Osteoblast (primary cell): ENCODE measurements at regions not wholly inside any gene's neighbourhood (a gene's known extent, or its start where the extent isn't known, plus 50 kb on each side); places are given as distances from the start of the nearest gene placed in this dataset. TPM values are rescaled to one million over a fixed set of nuclear protein-coding genes. Genes with fewer than 3 reads are reported as not detected.

Source experiments
- DNase-seq: peaks from one replicate; pipeline ENCODE4 v3.0.0; 2011; ENCODE audit warnings: low spot score, mixed read lengths; ENCODE audit not compliant: insufficient read length; ENCODE audit errors: missing footprints
- H2AFZ ChIP-seq: 2 replicates; pipeline ENCODE4 v1.6.0; 2011; ENCODE audit warnings: mild to moderate bottlenecking, low read length
- H3K27ac ChIP-seq: 2 replicates; pipeline ENCODE4 v1.5.1; 2011; ENCODE audit warnings: mild to moderate bottlenecking, low read depth, low read length, moderate library complexity
- H3K27me3 ChIP-seq: 2 replicates; pipeline ENCODE4 v1.6.0; 2012; ENCODE audit warnings: mild to moderate bottlenecking, control low read depth, inconsistent platforms, low read length, moderate library complexity; ENCODE audit not compliant: insufficient read depth
- H3K36me3 ChIP-seq: 2 replicates; pipeline ENCODE4 v1.5.1; 2011; ENCODE audit warnings: mild to moderate bottlenecking, low read length, control low read depth, moderate library complexity; ENCODE audit not compliant: insufficient read depth
- H3K4me1 ChIP-seq: 2 replicates; pipeline ENCODE4 v1.5.1; 2011; ENCODE audit warnings: mild to moderate bottlenecking, low read length, control low read depth, moderate library complexity; ENCODE audit not compliant: insufficient read depth
- H3K4me2 ChIP-seq: 2 replicates; pipeline ENCODE4 v1.6.0; 2011; ENCODE audit warnings: mild to moderate bottlenecking, low read length; ENCODE audit not compliant: insufficient read depth
- H3K4me3 ChIP-seq: fragments of 200-600 bp; sonication (generic); 3 replicates; pipeline ENCODE4 v1.5.1; 2012; ENCODE audit warnings: mild to moderate bottlenecking, low read length, inconsistent platforms; ENCODE audit not compliant: insufficient read depth
- H3K79me2 ChIP-seq: 2 replicates; pipeline ENCODE4 v1.6.0; 2012; ENCODE audit warnings: mild to moderate bottlenecking, low read length, control low read depth, inconsistent platforms; ENCODE audit not compliant: insufficient read depth
- H3K9me3 ChIP-seq: 2 replicates; pipeline ENCODE4 v1.5.1; 2011; ENCODE audit warnings: low read depth, low read length, control low read depth
- H4K20me1 ChIP-seq: 2 replicates; pipeline ENCODE4 v1.6.0; 2012; ENCODE audit warnings: mild to moderate bottlenecking, low read length, control low read depth; ENCODE audit not compliant: insufficient read depth
- small RNA-seq: library from RNA; depleted of rRNA; stranded (forward); fragments of <200 nt; gene quantifications from one replicate; pipeline ENCODE3, GENCODE V24; 2012
- TF ChIP-seq, protein P1 (sequence below): IDR thresholded peaks from 2 replicates; pipeline ENCODE4 v1.5.1; 2011; ENCODE audit warnings: mild to moderate bottlenecking, low read depth, low read length, moderate library complexity; ENCODE audit errors: extremely low read depth

DNA sequence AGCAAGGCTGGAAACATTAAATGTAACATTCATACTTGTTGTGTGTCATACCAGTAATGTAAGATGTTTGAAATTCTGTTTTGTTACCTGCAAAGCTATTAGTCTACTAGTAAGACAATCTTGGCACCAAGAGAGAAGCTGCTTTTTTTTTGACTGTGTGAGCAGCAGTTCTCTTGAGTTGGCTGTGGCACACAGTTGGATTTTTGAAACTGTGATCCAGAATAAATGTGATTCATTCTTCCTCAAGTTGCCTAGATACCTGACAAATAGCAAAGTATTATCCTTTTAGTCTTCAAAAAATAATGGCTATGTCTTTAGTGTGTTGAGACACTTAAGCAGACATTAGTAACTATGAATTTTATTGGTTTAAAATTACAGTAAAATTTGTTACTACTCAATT is 57.2 kb upstream of the HAPLN1 start:
- no peaks in the 10 kb centered on the region for H3K4me1 ChIP-seq
- H3K79me2 ChIP-seq: no peaks in the 10 kb centered on the region
- H3K27me3 ChIP-seq: no peaks in the 10 kb centered on the region
- H3K27ac ChIP-seq: no peak overlapping the region
- H3K36me3 ChIP-seq: no peaks in the 10 kb centered on the region
- H4K20me1 ChIP-seq: no peaks in the 10 kb centered on the region
- no peak overlapping the region for H3K4me2 ChIP-seq
- no peak overlapping the region for H3K4me3 ChIP-seq
- TF ChIP-seq, protein P1, sequence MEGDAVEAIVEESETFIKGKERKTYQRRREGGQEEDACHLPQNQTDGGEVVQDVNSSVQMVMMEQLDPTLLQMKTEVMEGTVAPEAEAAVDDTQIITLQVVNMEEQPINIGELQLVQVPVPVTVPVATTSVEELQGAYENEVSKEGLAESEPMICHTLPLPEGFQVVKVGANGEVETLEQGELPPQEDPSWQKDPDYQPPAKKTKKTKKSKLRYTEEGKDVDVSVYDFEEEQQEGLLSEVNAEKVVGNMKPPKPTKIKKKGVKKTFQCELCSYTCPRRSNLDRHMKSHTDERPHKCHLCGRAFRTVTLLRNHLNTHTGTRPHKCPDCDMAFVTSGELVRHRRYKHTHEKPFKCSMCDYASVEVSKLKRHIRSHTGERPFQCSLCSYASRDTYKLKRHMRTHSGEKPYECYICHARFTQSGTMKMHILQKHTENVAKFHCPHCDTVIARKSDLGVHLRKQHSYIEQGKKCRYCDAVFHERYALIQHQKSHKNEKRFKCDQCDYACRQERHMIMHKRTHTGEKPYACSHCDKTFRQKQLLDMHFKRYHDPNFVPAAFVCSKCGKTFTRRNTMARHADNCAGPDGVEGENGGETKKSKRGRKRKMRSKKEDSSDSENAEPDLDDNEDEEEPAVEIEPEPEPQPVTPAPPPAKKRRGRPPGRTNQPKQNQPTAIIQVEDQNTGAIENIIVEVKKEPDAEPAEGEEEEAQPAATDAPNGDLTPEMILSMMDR: no peak
- DNase-seq: peak; percentile 9
- no peaks in the 10 kb centered on the region for H3K9me3 ChIP-seq
- no peak overlapping the region for H2AFZ ChIP-seq

DNA sequence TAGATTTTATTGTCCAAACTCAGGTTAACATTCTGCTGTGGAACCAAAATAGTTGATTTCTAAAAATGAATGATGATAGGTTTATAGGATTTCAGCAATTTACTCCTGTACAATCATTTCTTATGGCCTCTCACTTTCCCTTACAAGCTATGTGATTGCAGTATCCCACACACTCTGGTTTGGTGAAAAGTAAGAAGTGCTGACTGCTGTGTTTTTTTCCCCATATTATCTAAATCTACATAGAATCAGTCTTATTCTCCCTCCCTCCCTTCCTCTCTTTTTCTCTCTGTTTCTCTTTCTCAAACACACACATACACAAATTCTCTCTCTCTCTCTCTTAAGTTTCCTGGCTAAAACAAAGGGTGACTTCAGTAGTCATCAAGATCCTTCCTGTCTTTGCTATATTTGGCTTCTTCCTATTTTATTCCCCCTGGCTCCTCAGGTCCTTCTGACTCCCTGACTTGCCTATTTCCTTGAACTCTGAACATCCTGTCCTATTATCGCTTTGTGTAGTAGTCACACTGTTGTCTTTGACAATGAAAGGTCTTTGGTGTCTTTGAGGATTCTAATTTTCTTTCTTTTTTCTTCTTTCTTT is 55.9 kb upstream of the HAPLN1 start:
- peak overlapping the region; percentile 18 for H2AFZ ChIP-seq
- TF ChIP-seq, protein P1: no peak

More for the DNA sequence above, 55.9 kb upstream of the HAPLN1 start:
- Histone ChIP-seq H3K4me1 (no peaks in the 10 kb centered on the region), H3K27ac (no peak overlapping the region), H3K4me2 (no peak overlapping the region), H3K27me3 (no peaks in the 10 kb centered on the region), H3K9me3 (no peaks in the 10 kb centered on the region), H3K79me2 (no peaks in the 10 kb centered on the region), H4K20me1 (no peaks in the 10 kb centered on the region), H3K36me3 (no peaks in the 10 kb centered on the region), H3K4me3 (no peak overlapping the region)
- no peak for DNase-seq

Small RNA genes lying in the stretch of these regions (small RNA-seq; reads per million reads assigned to genes)
- not detected for gene RNU4-11P
